A673 (cell line): ENCODE measurements at regions not wholly inside any gene's neighbourhood (a gene's known extent, or its start where the extent isn't known, plus 50 kb on each side); places are given as distances from the start of the nearest gene placed in this dataset.
"Not testable (repeated sequence)": the region's sequence is repeated elsewhere in the genome, so short reads cannot be mapped to it uniquely, and the experiment has no call there.

Experiments used
- CTCF ChIP-seq: fragments of 300-800, 200-600 bp; sonication (generic); conservative IDR thresholded peaks from 2 replicates; pipeline ENCODE4 v1.5.1; 2017; ENCODE audit warnings: low read depth, mild to moderate bottlenecking, antibody characterized with exemption, low read length, moderate library complexity, mixed read lengths
- EZH2 ChIP-seq: fragments of 200-600 bp; sonication (generic); IDR thresholded peaks from 2 replicates; pipeline ENCODE4 v1.6.1; 2017; ENCODE audit warnings: borderline replicate concordance, low read depth, mild to moderate bottlenecking, mixed read lengths, antibody characterized with exemption, low read length; ENCODE audit not compliant: poor library complexity, severe bottlenecking

GRCh38 chr9:64107867-64108266 is 1177.1 kb downstream of the FOXD4L5 start:
- TF ChIP-seq CTCF, EZH2: not testable (repeated sequence)
